Urinary bladder (tissue), 3 donors: ENCODE measurements at regions not wholly inside any gene's neighbourhood (a gene's known extent, or its start where the extent isn't known, plus 50 kb on each side); places are given as distances from the start of the nearest gene placed in this dataset.
"Not testable (repeated sequence)": the region's sequence is repeated elsewhere in the genome, so short reads cannot be mapped to it uniquely, and the experiment has no call there.

Experiments
- DNase-seq: peaks from one replicate; pipeline ENCODE4 v3.0.0-alpha.2; 2015; ENCODE audit errors: extremely low spot score
- H3K27ac ChIP-seq: one replicate; pipeline ENCODE4 v1.5.1; 2013; ENCODE audit warnings: low read depth, mild to moderate bottlenecking, moderate library complexity
- H3K36me3 ChIP-seq: one replicate; pipeline ENCODE4 v1.6.1; 2013; ENCODE audit warnings: mild to moderate bottlenecking, moderate library complexity; ENCODE audit not compliant: insufficient read depth
- H3K4me1 ChIP-seq: one replicate; pipeline ENCODE4 v1.6.1; 2013; ENCODE audit warnings: mild to moderate bottlenecking, moderate library complexity; ENCODE audit not compliant: insufficient read depth
- H3K4me3 ChIP-seq: one replicate; pipeline ENCODE4 v1.5.1; 2013; ENCODE audit warnings: low read depth, low read length
- WGBS: extraction: QIAGEN DNeasy Blood & Tissue Kit; methylation state at CpG from one replicate; pipeline ENCODE4 v1.1.7; 2013; 5-methylcytosine and 5-hydroxymethylcytosine counted together
- donor health status: healthy with polysubstance abuse.
- donor health status: healthy.

GRCh38 chr6:106875782-106876321, 98.7 kb downstream of the CD24 start:
- no peaks in the 10 kb centered on the region for H3K36me3 ChIP-seq
- DNase-seq, result no peak
- H3K27ac ChIP-seq, result no peak overlapping the region
- H3K4me3 ChIP-seq, result no peak overlapping the region
- 92% methylated on average over 4 of the region's 4 CpGs for WGBS
- no peaks in the 10 kb centered on the region for H3K4me1 ChIP-seq

- no peak for DNase-seq
- Histone ChIP-seq H3K4me3 (no peak overlapping the region), H3K27ac (no peak overlapping the region), H3K4me1 (no peaks in the 10 kb centered on the region), H3K36me3 (no peaks in the 10 kb centered on the region)
These were observed 100.0 kb downstream of the CD24 start for GRCh38 chr6:106874481-106874880.

- Histone ChIP-seq H3K36me3 (no peaks in the 10 kb centered on the region), H3K4me1 (no peaks in the 10 kb centered on the region), H3K27ac (no peak overlapping the region), H3K4me3 (no peak overlapping the region)
- no peak for DNase-seq
- WGBS, result 43% methylated on average over 3 of the region's 3 CpGs
These were observed 102.5 kb downstream of the CD24 start for GRCh38 chr6:106872049-106872448.

- DNase-seq, result no peak
- no peaks in the 10 kb centered on the region for H3K4me1 ChIP-seq
- H3K36me3 ChIP-seq, result no peaks in the 10 kb centered on the region
- no peak overlapping the region for H3K27ac ChIP-seq
- WGBS, result 48% methylated on average over 3 of the region's 3 CpGs
- no peak overlapping the region for H3K4me3 ChIP-seq
These were observed 103.5 kb downstream of the CD24 start for GRCh38 chr6:106870824-106871717.

- no peak overlapping the region for H3K4me3 ChIP-seq
- H3K36me3 ChIP-seq, result no peaks in the 10 kb centered on the region
- H3K27ac ChIP-seq, result no peak overlapping the region
- no peaks in the 10 kb centered on the region for H3K4me1 ChIP-seq
- WGBS, result 72% methylated on average over 1 of the region's 1 CpG
- no peak for DNase-seq
These were observed 104.5 kb downstream of the CD24 start for GRCh38 chr6:106870069-106870468.

GRCh38 chr6:106869203-106869602, 105.3 kb downstream of the CD24 start:
- no peaks in the 10 kb centered on the region for H3K36me3 ChIP-seq
- WGBS, result 89% methylated on average over 5 of the region's 5 CpGs

GRCh38 chr6:106866875-106867658, 107.5 kb downstream of the CD24 start:
- H3K4me3 ChIP-seq, result no peak overlapping the region
- no peaks in the 10 kb centered on the region for H3K36me3 ChIP-seq
- no peaks in the 10 kb centered on the region for H3K4me1 ChIP-seq
- no peak for DNase-seq
- no peak overlapping the region for H3K27ac ChIP-seq
- 81% methylated on average over 15 of the region's 15 CpGs for WGBS

More at GRCh38 chr6:106869203-106869602, 105.3 kb downstream of the CD24 start:
- no peak for DNase-seq
- Histone ChIP-seq H3K4me3 (no peak overlapping the region), H3K4me1 (no peaks in the 10 kb centered on the region), H3K27ac (no peak overlapping the region)

- no peak overlapping the region for H3K4me3 ChIP-seq
- no peaks in the 10 kb centered on the region for H3K4me1 ChIP-seq
- DNase-seq, result no peak
- WGBS, result 92% methylated on average over 4 of the region's 4 CpGs
- no peak overlapping the region for H3K27ac ChIP-seq
- H3K36me3 ChIP-seq, result no peaks in the 10 kb centered on the region
These were observed 111.7 kb downstream of the CD24 start for GRCh38 chr6:106862858-106863257.

GRCh38 chr6:106860940-106861339, 113.6 kb downstream of the CD24 start:
- no peak overlapping the region for H3K27ac ChIP-seq
- no peaks in the 10 kb centered on the region for H3K4me1 ChIP-seq
- no peak overlapping the region for H3K4me3 ChIP-seq
- 90% methylated on average over 4 of the region's 4 CpGs for WGBS
- no peaks in the 10 kb centered on the region for H3K36me3 ChIP-seq
- no peak for DNase-seq

- no peak overlapping the region for H3K4me3 ChIP-seq
- WGBS, result 45% methylated on average over 3 of the region's 3 CpGs
- H3K36me3 ChIP-seq, result no peaks in the 10 kb centered on the region
- no peak for DNase-seq
- H3K27ac ChIP-seq, result no peak overlapping the region
- no peaks in the 10 kb centered on the region for H3K4me1 ChIP-seq
These were observed 115.9 kb downstream of the CD24 start for GRCh38 chr6:106858653-106859092.

- WGBS, result 62% methylated on average over 9 of the region's 9 CpGs
- Histone ChIP-seq H3K4me1 (no peaks in the 10 kb centered on the region), H3K36me3 (no peaks in the 10 kb centered on the region), H3K4me3 (no peak overlapping the region), H3K27ac (no peak overlapping the region)
- no peak for DNase-seq
These were observed 116.5 kb downstream of the CD24 start for GRCh38 chr6:106857771-106858652.

- not testable (repeated sequence) for H3K36me3 ChIP-seq, DNase-seq, H3K27ac ChIP-seq, H3K4me3 ChIP-seq, H3K4me1 ChIP-seq
- WGBS, result 92% methylated on average over 2 of the region's 2 CpGs
These were observed 117.2 kb downstream of the CD24 start for GRCh38 chr6:106857310-106857709.

- no peaks in the 10 kb centered on the region for H3K36me3 ChIP-seq
- no peaks in the 10 kb centered on the region for H3K4me1 ChIP-seq
- H3K4me3 ChIP-seq, result no peak overlapping the region
- DNase-seq, result no peak
- 82% methylated on average over 9 of the region's 9 CpGs for WGBS
- H3K27ac ChIP-seq, result no peak overlapping the region
These were observed 118.2 kb downstream of the CD24 start for GRCh38 chr6:106856227-106856874.
